HepG2 (cell line): ENCODE measurements at regions not wholly inside any gene's neighbourhood (a gene's known extent, or its start where the extent isn't known, plus 50 kb on each side); places are given as distances from the start of the nearest gene placed in this dataset.

Experiments used
- ELK4 ChIP-seq: sonication (generic); formaldehyde crosslinking; IDR thresholded peaks from 2 replicates; pipeline ENCODE4 v1.9.0; 2021; ENCODE audit warnings: missing genetic modification reagents, borderline replicate concordance
- MNT ChIP-seq: fragments of 450-650 bp; IDR thresholded peaks from 2 replicates; pipeline ENCODE4 v1.6.1; 2016
- PREB ChIP-seq: sonication (generic); formaldehyde crosslinking; IDR thresholded peaks from 2 replicates; pipeline ENCODE4 v1.4.0; 2020; ENCODE audit warnings: missing genetic modification reagents
- ZNF792 ChIP-seq: IDR thresholded peaks from 2 replicates; pipeline ENCODE4 v1.6.1; 2016

GRCh38 chr12:127286281-127286680 is 980.7 kb upstream of the TMEM132C start:
- TF ChIP-seq PREB = no peak
- no peak for TF ChIP-seq ELK4
- no peak for TF ChIP-seq MNT
- TF ChIP-seq ZNF792 = no peak
